ENCODE measurements at regions not wholly inside any gene's neighbourhood (a gene's known extent, or its start where the extent isn't known, plus 50 kb on each side); places are given as distances from the start of the nearest gene placed in this dataset.

DNA sequence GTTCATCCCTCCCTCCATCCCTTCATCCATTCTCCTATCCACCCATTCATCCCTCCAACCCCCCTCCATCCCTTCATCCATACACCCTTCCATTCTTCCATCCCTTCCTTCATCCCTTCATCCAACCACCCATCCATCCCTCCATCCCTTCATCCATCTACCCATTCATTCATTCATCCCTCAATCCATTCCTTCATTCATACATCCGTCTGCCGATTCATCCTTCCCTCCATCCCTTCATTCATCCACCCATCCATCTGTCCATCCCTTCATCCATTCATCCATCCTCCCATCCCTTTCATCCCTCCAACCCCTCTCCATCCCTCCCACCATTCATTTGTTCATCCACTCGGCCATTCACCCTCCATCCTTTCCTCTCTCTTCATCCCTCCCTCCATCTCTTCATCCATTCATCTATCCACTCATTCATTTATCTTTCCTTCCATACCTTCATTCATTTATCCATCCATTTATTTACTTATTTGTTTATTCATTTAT lies 95.7 kb downstream of the FOXL1 start:
- H3K4me3 ChIP-seq: no peak overlapping the region
- H3K4me1 ChIP-seq: peaks cover 12% of the 10 kb centered on the region
- no peak overlapping the region for H3K27ac ChIP-seq
- no peaks in the 10 kb centered on the region for H3K9me3 ChIP-seq
- no peak for DNase-seq (ENCODE audit: extremely low spot score in 2 of 2)
- H3K36me3 ChIP-seq: no peaks in the 10 kb centered on the region
- intact Hi-C loops (cut with DNase I): no loop called here
- no peak for TF ChIP-seq POLR2A (IDR thresholded peaks at IDR 0.05)
- TF ChIP-seq, protein P1, sequence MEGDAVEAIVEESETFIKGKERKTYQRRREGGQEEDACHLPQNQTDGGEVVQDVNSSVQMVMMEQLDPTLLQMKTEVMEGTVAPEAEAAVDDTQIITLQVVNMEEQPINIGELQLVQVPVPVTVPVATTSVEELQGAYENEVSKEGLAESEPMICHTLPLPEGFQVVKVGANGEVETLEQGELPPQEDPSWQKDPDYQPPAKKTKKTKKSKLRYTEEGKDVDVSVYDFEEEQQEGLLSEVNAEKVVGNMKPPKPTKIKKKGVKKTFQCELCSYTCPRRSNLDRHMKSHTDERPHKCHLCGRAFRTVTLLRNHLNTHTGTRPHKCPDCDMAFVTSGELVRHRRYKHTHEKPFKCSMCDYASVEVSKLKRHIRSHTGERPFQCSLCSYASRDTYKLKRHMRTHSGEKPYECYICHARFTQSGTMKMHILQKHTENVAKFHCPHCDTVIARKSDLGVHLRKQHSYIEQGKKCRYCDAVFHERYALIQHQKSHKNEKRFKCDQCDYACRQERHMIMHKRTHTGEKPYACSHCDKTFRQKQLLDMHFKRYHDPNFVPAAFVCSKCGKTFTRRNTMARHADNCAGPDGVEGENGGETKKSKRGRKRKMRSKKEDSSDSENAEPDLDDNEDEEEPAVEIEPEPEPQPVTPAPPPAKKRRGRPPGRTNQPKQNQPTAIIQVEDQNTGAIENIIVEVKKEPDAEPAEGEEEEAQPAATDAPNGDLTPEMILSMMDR (IDR thresholded peaks at IDR 0.05): no peak
- TF ChIP-seq POLR2AphosphoS5 (IDR thresholded peaks at IDR 0.05; ENCODE audit: insufficient read depth in 1 of 2, low read depth in 1 of 2): no peak
- no peaks in the 10 kb centered on the region for H3K27me3 ChIP-seq

DNA sequence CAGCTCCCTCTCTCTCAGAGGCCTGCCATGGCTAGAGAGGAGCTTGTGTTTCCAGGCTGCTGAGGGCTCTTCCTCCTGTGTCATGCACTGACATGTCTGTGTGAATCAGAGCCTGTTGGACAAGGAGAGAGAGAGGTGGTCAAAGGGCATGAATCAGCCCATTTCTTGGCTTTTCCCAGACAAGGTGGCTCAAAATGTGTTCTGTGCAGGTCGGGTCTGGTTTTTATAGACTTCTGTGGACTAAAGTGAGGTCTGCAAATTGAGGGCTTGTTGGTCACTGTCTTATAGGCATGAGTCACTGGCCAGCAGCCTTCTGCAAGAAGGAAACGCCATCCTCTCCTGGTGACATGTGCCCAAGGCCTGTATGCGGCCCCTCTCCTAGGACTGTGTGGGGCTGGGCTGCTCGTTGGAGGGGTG lies 97.9 kb downstream of the FOXL1 start:
- TF ChIP-seq, protein P1 (IDR thresholded peaks at IDR 0.05): no peak
- TF ChIP-seq POLR2AphosphoS5 (IDR thresholded peaks at IDR 0.05; ENCODE audit: insufficient read depth in 1 of 2, low read depth in 1 of 2) (peak in 1 of 2 donors; percentile 26), POLR2A (IDR thresholded peaks at IDR 0.05) (no peak)
- Histone ChIP-seq H3K4me3 (no peak overlapping the region), H3K9me3 (no peaks in the 10 kb centered on the region), H3K27me3 (no peaks in the 10 kb centered on the region), H3K27ac (no peak overlapping the region), H3K36me3 (no peaks in the 10 kb centered on the region), H3K4me1 (peaks cover 11% of the 10 kb centered on the region)
- intact Hi-C loops (cut with DNase I): no loop called here
- no peak for DNase-seq (ENCODE audit: extremely low spot score in 2 of 2)

DNA sequence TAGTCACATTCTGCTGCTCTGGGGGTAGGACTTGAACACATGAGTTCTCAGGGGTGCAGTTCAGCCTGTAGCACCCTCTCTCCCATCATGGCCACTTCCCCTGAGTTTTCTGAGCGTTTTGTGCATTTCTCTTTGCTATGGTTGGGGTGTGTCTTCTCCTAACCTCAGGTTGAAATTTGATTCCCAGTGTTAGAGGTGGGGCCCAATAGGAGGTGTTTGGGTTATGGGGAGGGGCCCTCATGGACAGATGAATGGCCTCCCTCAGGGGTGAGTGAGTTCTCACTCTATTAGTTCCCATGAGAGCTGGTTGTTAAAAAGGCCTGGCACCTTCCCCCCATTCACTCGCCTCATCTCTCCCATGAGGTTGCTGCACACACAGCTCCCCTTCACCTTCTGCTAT lies 101.1 kb downstream of the FOXL1 start:
- H3K4me3 ChIP-seq: no peak overlapping the region
- no peak for TF ChIP-seq POLR2AphosphoS5 (IDR thresholded peaks at IDR 0.05; ENCODE audit: insufficient read depth in 1 of 2, low read depth in 1 of 2)
- DNase-seq (ENCODE audit: extremely low spot score in 2 of 2): no peak
- H3K27ac ChIP-seq: no peak overlapping the region
- no peaks in the 10 kb centered on the region for H3K36me3 ChIP-seq
- intact Hi-C loops (cut with DNase I): no loop called here
- no peaks in the 10 kb centered on the region for H3K9me3 ChIP-seq
- no peaks in the 10 kb centered on the region for H3K27me3 ChIP-seq
- H3K4me1 ChIP-seq: no peaks in the 10 kb centered on the region

DNA sequence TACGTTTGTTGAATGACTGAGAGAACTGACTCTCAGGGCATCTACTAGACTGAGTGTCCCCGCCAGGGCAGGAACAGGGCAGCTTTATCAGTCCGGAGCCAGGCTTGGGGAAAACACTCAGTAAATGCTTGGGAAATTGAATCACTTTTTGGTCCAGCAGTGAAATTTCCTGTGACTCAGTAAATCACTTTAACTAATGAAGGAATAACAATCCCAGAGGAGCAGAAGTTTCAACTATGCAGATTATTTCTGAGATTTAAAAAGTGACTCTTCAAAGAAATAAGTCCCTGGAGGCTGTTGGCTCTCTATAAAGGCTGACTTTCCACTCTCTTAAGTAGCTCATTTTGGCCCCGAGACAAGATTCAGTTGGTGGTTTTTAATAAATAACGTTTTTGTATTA lies 101.8 kb downstream of the FOXL1 start:
- intact Hi-C loops (cut with DNase I): loop anchor here (5.0 kb wide), 1 partner anchor 113 kb away; the partner anchor contains the start of gene FOXC2
- no peak for DNase-seq (ENCODE audit: extremely low spot score in 2 of 2)
- no peaks in the 10 kb centered on the region for H3K36me3 ChIP-seq
- H3K4me1 ChIP-seq: no peaks in the 10 kb centered on the region
- H3K27me3 ChIP-seq: no peaks in the 10 kb centered on the region
- TF ChIP-seq, protein P1 (IDR thresholded peaks at IDR 0.05): no peak
- TF ChIP-seq POLR2AphosphoS5 (IDR thresholded peaks at IDR 0.05; ENCODE audit: insufficient read depth in 1 of 2, low read depth in 1 of 2): no peak
- TF ChIP-seq POLR2A (IDR thresholded peaks at IDR 0.05): no peak
- no peaks in the 10 kb centered on the region for H3K9me3 ChIP-seq
- H3K4me3 ChIP-seq: no peak overlapping the region
- peak overlapping the region; percentile 40 for H3K27ac ChIP-seq

DNA sequence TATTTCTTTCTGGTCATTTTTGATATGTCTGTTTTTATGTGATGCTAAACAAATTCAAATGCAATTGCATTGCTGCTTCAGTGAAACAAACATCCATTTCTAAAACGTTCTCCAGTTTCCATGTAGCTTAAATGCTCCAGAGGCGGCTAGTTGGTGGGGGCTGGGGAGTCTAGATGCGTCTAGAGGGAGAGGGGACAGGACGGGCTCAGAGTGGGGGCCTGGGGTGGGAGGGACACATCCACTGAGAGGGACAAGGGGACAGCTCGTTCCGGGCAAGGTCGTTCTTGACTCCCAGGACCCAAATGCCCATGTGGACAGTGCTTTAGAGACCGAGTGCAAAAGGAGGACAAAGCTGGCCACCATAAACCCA lies 102.3 kb downstream of the FOXL1 start:
- Histone ChIP-seq H3K4me3 (no peak overlapping the region), H3K27ac (peak overlapping the region; percentile 40), H3K4me1 (no peaks in the 10 kb centered on the region), H3K36me3 (no peaks in the 10 kb centered on the region), H3K9me3 (no peaks in the 10 kb centered on the region), H3K27me3 (no peaks in the 10 kb centered on the region)
- intact Hi-C loops (cut with DNase I): loop anchor here (5.0 kb wide), 1 partner anchor 113 kb away; the partner anchor contains the start of gene FOXC2
- TF ChIP-seq POLR2A (IDR thresholded peaks at IDR 0.05): no peak
- TF ChIP-seq, protein P1 (IDR thresholded peaks at IDR 0.05): no peak
- TF ChIP-seq POLR2AphosphoS5 (IDR thresholded peaks at IDR 0.05; ENCODE audit: insufficient read depth in 1 of 2, low read depth in 1 of 2): no peak
- DNase-seq (ENCODE audit: extremely low spot score in 2 of 2): no peak

All from vagina (tissue), 2 donors.